IMR-90 (cell line): ENCODE measurements at regions not wholly inside any gene's neighbourhood (a gene's known extent, or its start where the extent isn't known, plus 50 kb on each side); places are given as distances from the start of the nearest gene placed in this dataset.

ENCODE experiments used
- ATAC-seq: fragments of 200-7000 bp; cut with Tn5 transposase; 2 replicates; pipeline ENCODE4 v1.9.1; 2020; ENCODE audit warnings: low read depth, mild to moderate bottlenecking, moderate library complexity
- BruUV-seq: library from RNA; stranded (reverse); fragments of 400-500 nt; replicated peaks from 2 replicates; lab custom pipeline; 2021; lab: Mats Ljungman, UMichigan
- CTCF ChIA-PET: fragments of 300-600 bp; formaldehyde crosslinking; extraction: SDS; loops from one replicate; lab custom pipeline; 2021; ENCODE audit warnings: antibody characterized with exemption; lab: Yijun Ruan, JAX
- POLR2A ChIA-PET: fragments of 300-600 bp; sonication (Branson Sonifier 250); formaldehyde crosslinking; loops from one replicate; lab custom pipeline; 2022; ENCODE audit warnings: antibody characterized with exemption; ENCODE audit not compliant: unreplicated experiment; lab: Charles Lee
- DNase-seq: peaks from one replicate; pipeline ENCODE4 v3.0.0; 2013
- H2AFZ ChIP-seq: replicated peaks from 2 replicates; pipeline ENCODE3; 2013; ENCODE audit warnings: low read length, mild to moderate bottlenecking; ENCODE audit not compliant: poor library complexity
- H2AK5ac ChIP-seq: 2 replicates; pipeline ENCODE4 v1.6.1; 2013; ENCODE audit warnings: low read depth, low read length, inconsistent platforms
- H2AK9ac ChIP-seq: replicated peaks from 2 replicates; pipeline ENCODE3; 2013; ENCODE audit warnings: mild to moderate bottlenecking, low read depth, low read length, moderate library complexity; ENCODE audit not compliant: poor library complexity
- H2BK120ac ChIP-seq: 2 replicates; pipeline ENCODE4 v1.6.1; 2013; ENCODE audit warnings: low read depth, low read length, inconsistent platforms
- H2BK15ac ChIP-seq: 3 replicates; pipeline ENCODE4 v1.6.1; 2013; ENCODE audit warnings: low read depth, low read length, inconsistent platforms
- H2BK20ac ChIP-seq: 2 replicates; pipeline ENCODE4 v1.6.1; 2013; ENCODE audit warnings: low read depth, mild to moderate bottlenecking, inconsistent platforms, low read length, moderate library complexity
- H2BK5ac ChIP-seq: 2 replicates; pipeline ENCODE4 v1.6.1; 2013; ENCODE audit warnings: mild to moderate bottlenecking, low read depth, low read length, inconsistent platforms; ENCODE audit not compliant: poor library complexity, severe bottlenecking
- H3K14ac ChIP-seq: replicated peaks from 2 replicates; pipeline ENCODE4 v1.6.1; 2013; ENCODE audit warnings: low read depth, low read length, inconsistent platforms
- H3K18ac ChIP-seq: 2 replicates; pipeline ENCODE4 v1.6.1; 2013; ENCODE audit warnings: low read depth, low read length, control low read depth
- H3K23ac ChIP-seq: 2 replicates; pipeline ENCODE4 v1.6.1; 2013; ENCODE audit warnings: low read depth, low read length, inconsistent platforms
- H3K27ac ChIP-seq: 2 replicates; pipeline ENCODE4 v1.5.1; 2013; ENCODE audit warnings: mild to moderate bottlenecking, control low read depth, low read length; ENCODE audit not compliant: insufficient read depth
- H3K27me3 ChIP-seq: 2 replicates; pipeline ENCODE4 v1.6.1; 2013; ENCODE audit warnings: low read length; ENCODE audit not compliant: control insufficient read depth, insufficient read depth
- H3K36me3 ChIP-seq: 2 replicates; pipeline ENCODE4 v1.6.1; 2013; ENCODE audit warnings: low read length, mixed read lengths; ENCODE audit not compliant: control insufficient read depth, insufficient read depth
- H3K4ac ChIP-seq: 2 replicates; pipeline ENCODE4 v1.6.1; 2013; ENCODE audit warnings: low read depth, low read length, inconsistent platforms
- H3K4me1 ChIP-seq: 2 replicates; pipeline ENCODE4 v1.6.1; 2013; ENCODE audit warnings: low read length, mixed read lengths; ENCODE audit not compliant: control insufficient read depth, insufficient read depth
- H3K4me2 ChIP-seq: 2 replicates; pipeline ENCODE4 v1.6.1; 2013; ENCODE audit warnings: low read depth, mild to moderate bottlenecking, control low read depth, low read length, moderate library complexity
- H3K4me3 ChIP-seq: 2 replicates; pipeline ENCODE4 v1.5.1; 2013; ENCODE audit warnings: low read depth, mild to moderate bottlenecking, control low read depth, low read length, moderate library complexity; ENCODE audit not compliant: insufficient read depth
- H3K56ac ChIP-seq: 2 replicates; pipeline ENCODE4 v1.6.1; 2013; ENCODE audit warnings: low read length, inconsistent platforms; ENCODE audit not compliant: insufficient read depth; ENCODE audit errors: extremely low read depth
- H3K79me1 ChIP-seq, 2 experiments: 2 replicates each; pipeline ENCODE4 v1.6.1; 2013; ENCODE audit warnings: low read length in 2 of 2, inconsistent platforms in 1 of 2, low read depth in 1 of 2
- H3K9ac ChIP-seq: 2 replicates; pipeline ENCODE4 v1.6.1; 2013; ENCODE audit warnings: low read depth, low read length, control low read depth
- H3K9me1 ChIP-seq: 2 replicates; pipeline ENCODE4 v1.6.1; 2013; ENCODE audit warnings: low read length, inconsistent platforms; ENCODE audit not compliant: insufficient read depth
- H3K9me3 ChIP-seq: 2 replicates; pipeline ENCODE4 v1.6.1; 2013; ENCODE audit warnings: low read length; ENCODE audit not compliant: control insufficient read depth, insufficient read depth
- H4K20me1 ChIP-seq: 2 replicates; pipeline ENCODE4 v1.6.1; 2013; ENCODE audit warnings: low read length, inconsistent platforms; ENCODE audit not compliant: insufficient read depth
- H4K5ac ChIP-seq: 2 replicates; pipeline ENCODE4 v1.6.1; 2013; ENCODE audit warnings: mild to moderate bottlenecking, low read depth, low read length, control low read depth
- H4K8ac ChIP-seq, 2 experiments: 2 replicates each; pipeline ENCODE4 v1.6.1; 2013; ENCODE audit warnings: low read depth in 2 of 2, low read length in 2 of 2, control low read depth in 1 of 2, inconsistent platforms in 1 of 2
- H4K91ac ChIP-seq: 2 replicates; pipeline ENCODE4 v1.6.1; 2013; ENCODE audit warnings: low read depth, low read length, inconsistent platforms; ENCODE audit not compliant: insufficient read depth
- CEBPB ChIP-seq: IDR thresholded peaks from 2 replicates; pipeline ENCODE4 v1.6.1; 2012; ENCODE audit warnings: low read depth, low read length, improper control_type of control experiment
- POLR2A ChIP-seq: IDR thresholded peaks from 2 replicates; pipeline ENCODE4 v1.6.1; 2012; ENCODE audit warnings: mild to moderate bottlenecking, low read depth, low read length
- WGBS, 2 experiments: methylation state at CpG; one replicate each; pipeline versions ENCODE4 v1.1.5 to v1.1.7; 2013; ENCODE audit warnings: missing lambda C conversion rate in 2 of 2; ENCODE audit not compliant: insufficient read length in 1 of 2; ENCODE audit errors: extremely low coverage in 2 of 2; 5-methylcytosine and 5-hydroxymethylcytosine counted together
- dilution Hi-C: fragments of 300-500 bp; cut with HindIII; formaldehyde crosslinking; loops from one replicate; pipeline ENCODE4 v1.14.3; 2018; ENCODE audit warnings: low sequenced_read_pairs; ENCODE audit not compliant: unreplicated experiment
- in situ Hi-C: fragments of 300-500 bp; cut with MboI; formaldehyde crosslinking; loops from 3 replicates; pipeline ENCODE4 v1.14.3; 2019; ENCODE audit warnings: low sequenced_read_pairs, inconsistent platforms, mixed read lengths
- intact Hi-C: fragments of 100-400 bp; cut with micrococcal nuclease; formaldehyde crosslinking; loops from 2 replicates; pipeline ENCODE4 v1.10.0; 2022

GRCh38 chr18:61742565-61743429, 150.0 kb downstream of the RNF152 start:
- TF ChIP-seq POLR2A: no peak
- TF ChIP-seq CEBPB: no peak
- no peak overlapping the region for H3K18ac ChIP-seq
- no peak overlapping the region for H3K27ac ChIP-seq
- H3K4ac ChIP-seq: no peak overlapping the region
- ChIA-PET POLR2A (no interaction called here), CTCF (no interaction called here)
- no peak overlapping the region for H2BK20ac ChIP-seq
- no TSS peak for BruUV-seq
- ATAC-seq (no peak; the same call in 1 of the 2 replicates), DNase-seq (no peak)
- no peak overlapping the region for H4K5ac ChIP-seq
- WGBS, 2 experiments: 100% methylated on average over 1 of the region's 8 CpGs; no CpG with 5 or more reads in 1 of the 2 experiments
- dilution Hi-C loops (no loop called here), in situ Hi-C loops (no loop called here), intact Hi-C loops (no loop called here)
- no peak overlapping the region for H2AFZ ChIP-seq
- no peak overlapping the region for H2BK5ac ChIP-seq
- no peak overlapping the region for H3K4me2 ChIP-seq
- H3K56ac ChIP-seq: no peak overlapping the region
- no peak overlapping the region; a peak in 1 of 4 replicates for H4K8ac ChIP-seq
- H3K9ac ChIP-seq: no peak overlapping the region
- no peak overlapping the region for H4K91ac ChIP-seq
- H3K9me1 ChIP-seq: no peaks in the 10 kb centered on the region
- H2BK15ac ChIP-seq: no peak overlapping the region
- H3K36me3 ChIP-seq: no peaks in the 10 kb centered on the region
- no peaks in the 10 kb centered on the region for H4K20me1 ChIP-seq
- H2AK9ac ChIP-seq: no peak overlapping the region
- no peaks in the 10 kb centered on the region for H3K4me1 ChIP-seq
- no peak overlapping the region for H3K4me3 ChIP-seq
- H3K27me3 ChIP-seq: no peaks in the 10 kb centered on the region
- H2BK120ac ChIP-seq: no peak overlapping the region
- H2AK5ac ChIP-seq: no peak overlapping the region; the same call in 1 of the 2 replicates
- no peak overlapping the region for H3K14ac ChIP-seq
- H3K23ac ChIP-seq: no peak overlapping the region
- H3K79me1 ChIP-seq: no peaks in the 10 kb centered on the region
- no peaks in the 10 kb centered on the region for H3K9me3 ChIP-seq
